Dermis blood vessel endothelial cell (primary cell): ENCODE measurements at regions not wholly inside any gene's neighbourhood (a gene's known extent, or its start where the extent isn't known, plus 50 kb on each side); places are given as distances from the start of the nearest gene placed in this dataset.
"Not testable (repeated sequence)": the region's sequence is repeated elsewhere in the genome, so short reads cannot be mapped to it uniquely, and the experiment has no call there.

Experiments used
- DNase-seq: peaks from one replicate; pipeline ENCODE4 v3.0.0; 2010

- DNase-seq: no peak
These were observed 378.0 kb downstream of the CCSER2 start for GRCh38 chr10:84706431-84706830.

GRCh38 chr10:84706875-84707274, 378.5 kb downstream of the CCSER2 start:
- no peak for DNase-seq

GRCh38 chr10:84715911-84716310, 387.5 kb downstream of the CCSER2 start:
- peak; percentile 30 for DNase-seq

GRCh38 chr10:84718877-84719616, 390.7 kb downstream of the CCSER2 start:
- DNase-seq: no peak

GRCh38 chr10:84719687-84720086, 391.3 kb downstream of the CCSER2 start:
- no peak for DNase-seq

GRCh38 chr10:84727398-84727797, 399.0 kb downstream of the CCSER2 start:
- no peak for DNase-seq

- not testable (repeated sequence) for DNase-seq
These were observed 410.7 kb downstream of the CCSER2 start for GRCh38 chr10:84739126-84739525.

GRCh38 chr10:84739641-84740040, 411.3 kb downstream of the CCSER2 start:
- no peak for DNase-seq

- DNase-seq: no peak
These were observed 415.1 kb downstream of the CCSER2 start for GRCh38 chr10:84743483-84743882.

GRCh38 chr10:84755311-84755710, 426.9 kb downstream of the CCSER2 start:
- no peak for DNase-seq

GRCh38 chr10:84756653-84757052, 428.3 kb downstream of the CCSER2 start:
- DNase-seq: not testable (repeated sequence)

- DNase-seq: not testable (repeated sequence)
These were observed 433.7 kb downstream of the CCSER2 start for GRCh38 chr10:84761994-84762614.

- DNase-seq: no peak
These were observed 434.5 kb downstream of the CCSER2 start for GRCh38 chr10:84762754-84763394.

GRCh38 chr10:84763965-84764364, 435.6 kb downstream of the CCSER2 start:
- no peak for DNase-seq

GRCh38 chr10:84765086-84765485, 436.7 kb downstream of the CCSER2 start:
- DNase-seq: no peak

GRCh38 chr10:84765656-84766055, 437.3 kb downstream of the CCSER2 start:
- no peak for DNase-seq

GRCh38 chr10:84766923-84767322, 438.5 kb downstream of the CCSER2 start:
- DNase-seq: no peak

- DNase-seq: no peak
These were observed 439.7 kb downstream of the CCSER2 start for GRCh38 chr10:84768132-84768531.

- DNase-seq: no peak
These were observed 442.4 kb downstream of the CCSER2 start for GRCh38 chr10:84770824-84771223.

- DNase-seq: peak; percentile 16
These were observed 455.0 kb downstream of the CCSER2 start for GRCh38 chr10:84783386-84783785.

GRCh38 chr10:84783909-84784308, 455.5 kb downstream of the CCSER2 start:
- DNase-seq: no peak

GRCh38 chr10:84784749-84785148, 456.4 kb downstream of the CCSER2 start:
- no peak for DNase-seq

- DNase-seq: no peak
These were observed 460.6 kb downstream of the CCSER2 start for GRCh38 chr10:84789026-84789425.

GRCh38 chr10:84798312-84798711, 469.9 kb downstream of the CCSER2 start:
- DNase-seq: no peak
